Spinal cord (tissue), 9 donors: ENCODE measurements at regions not wholly inside any gene's neighbourhood (a gene's known extent, or its start where the extent isn't known, plus 50 kb on each side); places are given as distances from the start of the nearest gene placed in this dataset.

Source experiments
- DNase-seq, 6 donors: peaks; one replicate each; pipeline versions ENCODE4 v3.0.0 to v3.0.0-alpha.2; 2013 to 2015; ENCODE audit warnings: low spot score in 6 of 6, low read depth in 4 of 6
- H3K27ac ChIP-seq: one replicate; pipeline ENCODE4 v1.5.1; 2013; ENCODE audit warnings: low read depth, low read length, control low read depth
- H3K27me3 ChIP-seq: one replicate; pipeline ENCODE4 v1.6.1; 2013; ENCODE audit warnings: low read length; ENCODE audit not compliant: control insufficient read depth, insufficient read depth
- H3K36me3 ChIP-seq: one replicate; pipeline ENCODE4 v1.6.1; 2013; ENCODE audit warnings: low read length; ENCODE audit not compliant: control insufficient read depth, insufficient read depth
- H3K4me1 ChIP-seq: one replicate; pipeline ENCODE4 v1.6.1; 2013; ENCODE audit warnings: low read length; ENCODE audit not compliant: control insufficient read depth, insufficient read depth
- H3K4me3 ChIP-seq: one replicate; pipeline ENCODE4 v1.5.1; 2013; ENCODE audit warnings: low read depth, low read length, control low read depth
- H3K9me3 ChIP-seq: one replicate; pipeline ENCODE4 v1.6.1; 2013; ENCODE audit warnings: low read length; ENCODE audit not compliant: control insufficient read depth, insufficient read depth
- WGBS: methylation state at CpG from one replicate; pipeline ENCODE4 v1.1.5; 2013; ENCODE audit warnings: missing lambda C conversion rate; ENCODE audit not compliant: insufficient coverage; 5-methylcytosine and 5-hydroxymethylcytosine counted together
- donor health status: healthy.

GRCh38 chr6:169839029-169839481, 87.6 kb downstream of the ERMARD start:
- no peak for DNase-seq
- Histone ChIP-seq H3K36me3 (no peaks in the 10 kb centered on the region), H3K9me3 (no peaks in the 10 kb centered on the region), H3K4me3 (no peak overlapping the region), H3K27ac (no peak overlapping the region), H3K27me3 (no peaks in the 10 kb centered on the region), H3K4me1 (peaks cover 9% of the 10 kb centered on the region)
- WGBS = 89% methylated on average over 27 of the region's 27 CpGs

GRCh38 chr6:169838346-169839028, 87.1 kb downstream of the ERMARD start:
- peak in 2 of 6 donors; percentile 43 to 73 for DNase-seq
- WGBS = 66% methylated on average over 27 of the region's 27 CpGs

GRCh38 chr6:169837529-169838250, 86.3 kb downstream of the ERMARD start:
- no peak overlapping the region for H3K4me3 ChIP-seq
- 84% methylated on average over 17 of the region's 17 CpGs for WGBS
- H3K27ac ChIP-seq = no peak overlapping the region
- DNase-seq = no peak
- H3K9me3 ChIP-seq = no peaks in the 10 kb centered on the region
- no peaks in the 10 kb centered on the region for H3K36me3 ChIP-seq
- peaks cover 9% of the 10 kb centered on the region for H3K4me1 ChIP-seq
- no peaks in the 10 kb centered on the region for H3K27me3 ChIP-seq

More at GRCh38 chr6:169838346-169839028, 87.1 kb downstream of the ERMARD start:
- no peaks in the 10 kb centered on the region for H3K27me3 ChIP-seq
- no peak overlapping the region for H3K27ac ChIP-seq
- no peaks in the 10 kb centered on the region for H3K36me3 ChIP-seq
- H3K4me3 ChIP-seq = no peak overlapping the region
- peaks cover 9% of the 10 kb centered on the region for H3K4me1 ChIP-seq
- no peaks in the 10 kb centered on the region for H3K9me3 ChIP-seq

GRCh38 chr6:169833258-169833794, 81.9 kb downstream of the ERMARD start:
- no peak overlapping the region for H3K27ac ChIP-seq
- H3K27me3 ChIP-seq = no peaks in the 10 kb centered on the region
- no peak overlapping the region for H3K4me3 ChIP-seq
- H3K36me3 ChIP-seq = no peaks in the 10 kb centered on the region
- H3K4me1 ChIP-seq = peaks cover 4% of the 10 kb centered on the region
- H3K9me3 ChIP-seq = no peaks in the 10 kb centered on the region
- 94% methylated on average over 4 of the region's 7 CpGs for WGBS
- no peak for DNase-seq

- no peak overlapping the region for H3K4me3 ChIP-seq
- H3K27me3 ChIP-seq = no peaks in the 10 kb centered on the region
- H3K36me3 ChIP-seq = no peaks in the 10 kb centered on the region
- 88% methylated on average over 1 of the region's 4 CpGs for WGBS
- no peak overlapping the region for H3K27ac ChIP-seq
- no peaks in the 10 kb centered on the region for H3K4me1 ChIP-seq
- no peaks in the 10 kb centered on the region for H3K9me3 ChIP-seq
- no peak for DNase-seq
These were observed 81.0 kb downstream of the ERMARD start for GRCh38 chr6:169832247-169832948.

GRCh38 chr6:169831450-169832246, 80.2 kb downstream of the ERMARD start:
- DNase-seq = peak; percentile 46 to 93 (median 68)
- Histone ChIP-seq H3K36me3 (no peaks in the 10 kb centered on the region), H3K27ac (no peak overlapping the region), H3K4me3 (no peak overlapping the region), H3K27me3 (no peaks in the 10 kb centered on the region), H3K4me1 (no peaks in the 10 kb centered on the region), H3K9me3 (no peaks in the 10 kb centered on the region)
- WGBS = 16% methylated on average over 22 of the region's 32 CpGs
